SK-N-SH (cell line): ENCODE measurements at regions not wholly inside any gene's neighbourhood (a gene's known extent, or its start where the extent isn't known, plus 50 kb on each side); places are given as distances from the start of the nearest gene placed in this dataset.

Experiments used
- CTCF ChIA-PET: fragments of 300-600, 350-600 bp; formaldehyde crosslinking; extraction: SDS; loops from one replicate; lab custom pipeline; 2021; lab: Yijun Ruan, JAX
- POLR2A ChIA-PET: fragments of 350-600 bp; sonication (Branson Sonifier 250); formaldehyde crosslinking; extraction: SDS; loops from one replicate; lab custom pipeline; 2020; ENCODE audit warnings: antibody characterized with exemption, inconsistent platforms; lab: Yijun Ruan, JAX
- DNase-seq: peaks from one replicate; pipeline ENCODE4 v3.0.0; 2012
- H2AFZ ChIP-seq: fragments of 200-600 bp; sonication (generic); 2 replicates; pipeline ENCODE4 v1.8.1; 2016; ENCODE audit warnings: antibody characterized with exemption, mild to moderate bottlenecking, low read depth
- H3F3A ChIP-seq: fragments of 200-600 bp; sonication (generic); replicated peaks from 2 replicates; pipeline ENCODE3; 2016; ENCODE audit warnings: antibody characterized with exemption, mild to moderate bottlenecking; ENCODE audit not compliant: insufficient read depth
- H3K27ac ChIP-seq, 2 experiments: fragments of 200-500 bp in 1 of 2; fragments of 200-600 bp in 1 of 2; sonication (Bioruptor generic) in 1 of 2; sonication (generic), shearing (Covaris generic) in 1 of 2; 2 replicates each; pipeline versions ENCODE4 v1.5.1 to v1.6.1; 2014 to 2016; ENCODE audit warnings: low read depth in 2 of 2, inconsistent platforms in 1 of 2, low read length in 1 of 2, mild to moderate bottlenecking in 1 of 2, mixed read lengths in 1 of 2
- H3K27me3 ChIP-seq: fragments of 200-600 bp; sonication (generic), shearing (Covaris generic); 2 replicates; pipeline ENCODE4 v1.6.1; 2016; ENCODE audit warnings: mixed run types; ENCODE audit not compliant: insufficient read depth
- H3K36me3 ChIP-seq, 2 experiments: fragments of 200-500 bp in 1 of 2; fragments of 200-600 bp in 1 of 2; sonication (Bioruptor generic) in 1 of 2; sonication (generic) in 1 of 2; replicated peaks in 1 of 2; 2 replicates each; pipeline versions ENCODE3 to v1.5.1; 2014 to 2016; ENCODE audit warnings: low read length in 1 of 2, mild to moderate bottlenecking in 1 of 2; ENCODE audit not compliant: insufficient read depth in 2 of 2, control insufficient read depth in 1 of 2
- H3K4me1 ChIP-seq, 2 experiments: fragments of 200-500 bp in 1 of 2; fragments of 200-600 bp in 1 of 2; sonication (Bioruptor generic) in 1 of 2; sonication (generic), shearing (Covaris generic) in 1 of 2; 2 replicates each; pipeline versions ENCODE4 v1.5.1 to v1.6.1; 2014 to 2016; ENCODE audit warnings: low read depth in 1 of 2, low read length in 1 of 2, mixed run types in 1 of 2; ENCODE audit not compliant: insufficient read depth in 2 of 2, control insufficient read depth in 1 of 2
- H3K4me2 ChIP-seq: fragments of 200-600 bp; sonication (generic), shearing (Covaris generic); 2 replicates; pipeline ENCODE4 v1.6.1; 2017; ENCODE audit warnings: mixed run types
- H3K4me3 ChIP-seq, 2 experiments: fragments of 200-500 bp in 1 of 2; fragments of 200-600 bp in 1 of 2; sonication (Bioruptor generic) in 1 of 2; sonication (generic), shearing (Covaris generic) in 1 of 2; 2 replicates each; pipeline versions ENCODE4 v1.5.1 to v1.8.1; 2014 to 2016; ENCODE audit warnings: low read depth in 2 of 2, inconsistent platforms in 1 of 2, low read length in 1 of 2, mild to moderate bottlenecking in 1 of 2, mixed read lengths in 1 of 2, moderate library complexity in 1 of 2
- H3K79me2 ChIP-seq: fragments of 200-600 bp; sonication (generic); 2 replicates; pipeline ENCODE4 v1.8.1; 2017; ENCODE audit warnings: mild to moderate bottlenecking; ENCODE audit not compliant: insufficient read depth
- H3K9ac ChIP-seq: fragments of 200-600 bp; sonication (generic); 2 replicates; pipeline ENCODE4 v1.6.1; 2017; ENCODE audit warnings: mixed run types
- H3K9me2 ChIP-seq: fragments of 200-600 bp; sonication (generic); 2 replicates; pipeline ENCODE4 v1.6.1; 2017; ENCODE audit warnings: mixed run types
- H3K9me3 ChIP-seq: fragments of 200-600 bp; sonication (generic); 2 replicates; pipeline ENCODE4 v1.6.1; 2017; ENCODE audit warnings: mixed run types, mild to moderate bottlenecking, moderate library complexity
- H4K20me1 ChIP-seq: fragments of 200-600 bp; sonication (generic); 2 replicates; pipeline ENCODE4 v1.6.1; 2017; ENCODE audit warnings: mild to moderate bottlenecking, mixed run types; ENCODE audit not compliant: insufficient read depth
- EZH2phosphoT487 ChIP-seq: fragments of 200-600 bp; sonication (generic); IDR thresholded peaks from 2 replicates; pipeline ENCODE4 v1.6.1; 2017; ENCODE audit warnings: low read depth, mixed run types, mild to moderate bottlenecking, antibody characterized with exemption, moderate library complexity, borderline replicate concordance
- FOSL2 ChIP-seq: IDR thresholded peaks from 2 replicates; pipeline ENCODE4 v1.4.0; 2012; ENCODE audit warnings: low read depth, mild to moderate bottlenecking, moderate library complexity, borderline replicate concordance
- FOXJ3 ChIP-seq: sonication (generic); formaldehyde crosslinking; IDR thresholded peaks from 2 replicates; pipeline ENCODE4 v1.5.1; 2020; ENCODE audit warnings: mild to moderate bottlenecking, missing genetic modification reagents
- GATA2 ChIP-seq: sonication (generic); formaldehyde crosslinking; IDR thresholded peaks from 2 replicates; pipeline ENCODE4 v1.5.0; 2020; ENCODE audit warnings: mild to moderate bottlenecking, missing genetic modification reagents
- JUND ChIP-seq: IDR thresholded peaks from 2 replicates; pipeline ENCODE4 v1.4.0; 2012
- MXI1 ChIP-seq: IDR thresholded peaks from 2 replicates; pipeline ENCODE4 v1.6.1; 2012; ENCODE audit warnings: mild to moderate bottlenecking, low read depth, low read length, improper control_type of control experiment
- POLR2AphosphoS5 ChIP-seq: IDR thresholded peaks from 2 replicates; pipeline ENCODE4 v1.6.1; 2012; ENCODE audit warnings: low read depth, low read length
- RAD21 ChIP-seq: IDR thresholded peaks from 2 replicates; pipeline ENCODE4 v1.6.1; 2012; ENCODE audit warnings: mild to moderate bottlenecking, low read length
- SMC3 ChIP-seq: IDR thresholded peaks from 2 replicates; pipeline ENCODE4 v1.6.1; 2012; ENCODE audit warnings: low read depth, low read length, improper control_type of control experiment
- TCF12 ChIP-seq: IDR thresholded peaks from 2 replicates; pipeline ENCODE4 v1.4.0; 2012
- YY1 ChIP-seq: IDR thresholded peaks from 2 replicates; pipeline ENCODE4 v1.4.0; 2012; ENCODE audit warnings: low read depth, mild to moderate bottlenecking
- WGBS: methylation state at CpG from one replicate; pipeline ENCODE4 v1.1.6; 2017; ENCODE audit warnings: low lambda C conversion rate; 5-methylcytosine and 5-hydroxymethylcytosine counted together
- TF ChIP-seq, protein P1 (sequence below): IDR thresholded peaks from 2 replicates; pipeline ENCODE4 v1.6.1; 2012; ENCODE audit warnings: mild to moderate bottlenecking, low read depth, low read length, moderate library complexity
- TF ChIP-seq, protein P2 (sequence below): IDR thresholded peaks from 2 replicates; pipeline ENCODE4 v1.4.0; 2012; ENCODE audit warnings: low read depth, borderline replicate concordance
- TF ChIP-seq, protein P3 (sequence below): fragments of 200-600 bp; sonication (generic); IDR thresholded peaks from 2 replicates; pipeline ENCODE4 v1.6.1; 2017; ENCODE audit warnings: antibody characterized with exemption, mild to moderate bottlenecking, moderate library complexity

DNA sequence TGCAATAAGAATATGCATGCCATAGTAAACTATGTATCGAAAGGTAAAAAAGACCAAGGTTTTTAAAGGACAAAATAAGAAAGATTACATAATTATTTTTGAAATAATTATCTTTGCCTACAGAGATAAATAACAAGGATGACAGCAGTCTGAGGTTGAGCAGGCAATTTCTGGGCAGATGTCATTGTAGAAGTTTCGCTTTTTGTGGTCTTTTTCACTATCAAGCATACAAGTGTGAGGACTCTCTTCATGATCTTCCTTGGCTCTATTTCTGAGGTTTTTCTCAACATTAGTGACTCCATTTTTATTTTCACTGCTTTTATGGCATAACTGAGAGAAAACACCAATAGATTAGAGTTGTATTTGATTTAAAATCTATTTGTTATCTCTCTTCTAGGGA is 1337.9 kb upstream of the EPHA6 start (continued):
- TF ChIP-seq, protein P1, sequence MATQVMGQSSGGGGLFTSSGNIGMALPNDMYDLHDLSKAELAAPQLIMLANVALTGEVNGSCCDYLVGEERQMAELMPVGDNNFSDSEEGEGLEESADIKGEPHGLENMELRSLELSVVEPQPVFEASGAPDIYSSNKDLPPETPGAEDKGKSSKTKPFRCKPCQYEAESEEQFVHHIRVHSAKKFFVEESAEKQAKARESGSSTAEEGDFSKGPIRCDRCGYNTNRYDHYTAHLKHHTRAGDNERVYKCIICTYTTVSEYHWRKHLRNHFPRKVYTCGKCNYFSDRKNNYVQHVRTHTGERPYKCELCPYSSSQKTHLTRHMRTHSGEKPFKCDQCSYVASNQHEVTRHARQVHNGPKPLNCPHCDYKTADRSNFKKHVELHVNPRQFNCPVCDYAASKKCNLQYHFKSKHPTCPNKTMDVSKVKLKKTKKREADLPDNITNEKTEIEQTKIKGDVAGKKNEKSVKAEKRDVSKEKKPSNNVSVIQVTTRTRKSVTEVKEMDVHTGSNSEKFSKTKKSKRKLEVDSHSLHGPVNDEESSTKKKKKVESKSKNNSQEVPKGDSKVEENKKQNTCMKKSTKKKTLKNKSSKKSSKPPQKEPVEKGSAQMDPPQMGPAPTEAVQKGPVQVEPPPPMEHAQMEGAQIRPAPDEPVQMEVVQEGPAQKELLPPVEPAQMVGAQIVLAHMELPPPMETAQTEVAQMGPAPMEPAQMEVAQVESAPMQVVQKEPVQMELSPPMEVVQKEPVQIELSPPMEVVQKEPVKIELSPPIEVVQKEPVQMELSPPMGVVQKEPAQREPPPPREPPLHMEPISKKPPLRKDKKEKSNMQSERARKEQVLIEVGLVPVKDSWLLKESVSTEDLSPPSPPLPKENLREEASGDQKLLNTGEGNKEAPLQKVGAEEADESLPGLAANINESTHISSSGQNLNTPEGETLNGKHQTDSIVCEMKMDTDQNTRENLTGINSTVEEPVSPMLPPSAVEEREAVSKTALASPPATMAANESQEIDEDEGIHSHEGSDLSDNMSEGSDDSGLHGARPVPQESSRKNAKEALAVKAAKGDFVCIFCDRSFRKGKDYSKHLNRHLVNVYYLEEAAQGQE = no peak
- no peak for TF ChIP-seq JUND
- TF ChIP-seq YY1 = no peak
- TF ChIP-seq, protein P2, sequence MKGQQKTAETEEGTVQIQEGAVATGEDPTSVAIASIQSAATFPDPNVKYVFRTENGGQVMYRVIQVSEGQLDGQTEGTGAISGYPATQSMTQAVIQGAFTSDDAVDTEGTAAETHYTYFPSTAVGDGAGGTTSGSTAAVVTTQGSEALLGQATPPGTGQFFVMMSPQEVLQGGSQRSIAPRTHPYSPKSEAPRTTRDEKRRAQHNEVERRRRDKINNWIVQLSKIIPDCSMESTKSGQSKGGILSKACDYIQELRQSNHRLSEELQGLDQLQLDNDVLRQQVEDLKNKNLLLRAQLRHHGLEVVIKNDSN = no peak
- TF ChIP-seq MXI1 = no peak
- no peak for TF ChIP-seq RAD21
- TF ChIP-seq FOXJ3 = no peak
- TF ChIP-seq, all 33 proteins: peak for 0

DNA sequence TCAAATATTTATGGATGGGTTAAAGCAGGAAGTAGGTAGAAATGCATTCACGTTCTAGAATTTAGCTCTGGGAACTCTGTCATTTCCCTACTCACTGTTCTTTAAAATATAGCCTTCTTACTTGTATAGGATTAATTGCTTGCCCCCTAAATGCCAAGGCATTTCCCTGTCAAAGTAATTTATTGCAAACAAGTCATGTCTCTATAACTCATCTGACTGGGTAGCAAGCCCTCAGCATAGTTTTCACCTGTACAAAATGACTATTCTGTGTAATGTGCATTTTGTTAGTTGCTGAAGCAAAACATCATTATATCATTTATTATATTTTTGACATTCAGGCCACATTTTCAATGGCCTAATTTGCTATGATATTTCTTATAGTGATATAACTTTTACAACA is 1308.2 kb upstream of the EPHA6 start:
- no peaks in the 10 kb centered on the region for H4K20me1 ChIP-seq
- H3K9ac ChIP-seq = no peak overlapping the region
- no peak overlapping the region for H3K27ac ChIP-seq
- H3F3A ChIP-seq = no peaks in the 10 kb centered on the region
- no peak overlapping the region for H3K4me2 ChIP-seq
- no peaks in the 10 kb centered on the region for H3K27me3 ChIP-seq
- TF ChIP-seq EZH2phosphoT487 = no peak
- TF ChIP-seq GATA2 (CRISPR knock-in tag) = no peak
- TF ChIP-seq SMC3 = no peak
- no peak for TF ChIP-seq POLR2AphosphoS5
- TF ChIP-seq JUND = no peak
- no peak for TF ChIP-seq YY1
- TF ChIP-seq MXI1 = no peak
- no peak for TF ChIP-seq FOSL2
- TF ChIP-seq, protein P3, sequence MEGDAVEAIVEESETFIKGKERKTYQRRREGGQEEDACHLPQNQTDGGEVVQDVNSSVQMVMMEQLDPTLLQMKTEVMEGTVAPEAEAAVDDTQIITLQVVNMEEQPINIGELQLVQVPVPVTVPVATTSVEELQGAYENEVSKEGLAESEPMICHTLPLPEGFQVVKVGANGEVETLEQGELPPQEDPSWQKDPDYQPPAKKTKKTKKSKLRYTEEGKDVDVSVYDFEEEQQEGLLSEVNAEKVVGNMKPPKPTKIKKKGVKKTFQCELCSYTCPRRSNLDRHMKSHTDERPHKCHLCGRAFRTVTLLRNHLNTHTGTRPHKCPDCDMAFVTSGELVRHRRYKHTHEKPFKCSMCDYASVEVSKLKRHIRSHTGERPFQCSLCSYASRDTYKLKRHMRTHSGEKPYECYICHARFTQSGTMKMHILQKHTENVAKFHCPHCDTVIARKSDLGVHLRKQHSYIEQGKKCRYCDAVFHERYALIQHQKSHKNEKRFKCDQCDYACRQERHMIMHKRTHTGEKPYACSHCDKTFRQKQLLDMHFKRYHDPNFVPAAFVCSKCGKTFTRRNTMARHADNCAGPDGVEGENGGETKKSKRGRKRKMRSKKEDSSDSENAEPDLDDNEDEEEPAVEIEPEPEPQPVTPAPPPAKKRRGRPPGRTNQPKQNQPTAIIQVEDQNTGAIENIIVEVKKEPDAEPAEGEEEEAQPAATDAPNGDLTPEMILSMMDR = no peak
- TF ChIP-seq TCF12 = no peak
- CTCF ChIA-PET = no interaction called here
- no peaks in the 10 kb centered on the region for H3K9me3 ChIP-seq
- H3K4me3 ChIP-seq = no peak overlapping the region
- POLR2A ChIA-PET = no interaction called here
- H3K36me3 ChIP-seq = no peaks in the 10 kb centered on the region
- no peaks in the 10 kb centered on the region for H3K4me1 ChIP-seq
- no peaks in the 10 kb centered on the region for H3K79me2 ChIP-seq
- DNase-seq = no peak
- no peak overlapping the region for H2AFZ ChIP-seq
- H3K9me2 ChIP-seq = no peaks in the 10 kb centered on the region
- 20% methylated on average over 1 of the region's 1 CpG for WGBS
